Smooth muscle cell (in vitro differentiated cells): ENCODE measurements at regions not wholly inside any gene's neighbourhood (a gene's known extent, or its start where the extent isn't known, plus 50 kb on each side); places are given as distances from the start of the nearest gene placed in this dataset.

ENCODE experiments used
- DNase-seq: peaks from one replicate; lab custom pipeline; 2025; ENCODE audit not compliant: unreplicated experiment; lab: John Stamatoyannopoulos, UW
- H2AFZ ChIP-seq: fragments of 200-600 bp; sonication (generic); 2 replicates; pipeline ENCODE4 v1.6.0; 2016; ENCODE audit warnings: antibody characterized with exemption, low read depth, mild to moderate bottlenecking
- H3F3A ChIP-seq: fragments of 200-600 bp; sonication (generic); 2 replicates; pipeline ENCODE4 v1.6.0; 2017; ENCODE audit warnings: antibody characterized with exemption, low read depth
- H3K27ac ChIP-seq: fragments of 200-600 bp; sonication (generic); 2 replicates; pipeline ENCODE4 v1.5.1; 2016; ENCODE audit warnings: low read depth, mild to moderate bottlenecking
- H3K27me3 ChIP-seq: fragments of 200-600 bp; sonication (generic); 2 replicates; pipeline ENCODE4 v1.6.1; 2016; ENCODE audit warnings: low read depth, mild to moderate bottlenecking
- H3K36me3 ChIP-seq: fragments of 200-600 bp; sonication (generic); 2 replicates; pipeline ENCODE4 v1.5.1; 2016; ENCODE audit warnings: low read depth
- H3K4me1 ChIP-seq: fragments of 200-600 bp; sonication (generic); 2 replicates; pipeline ENCODE4 v1.5.1; 2016; ENCODE audit warnings: low read depth
- H3K4me2 ChIP-seq: fragments of 200-600 bp; sonication (generic); 2 replicates; pipeline ENCODE4 v1.6.0; 2016; ENCODE audit warnings: mild to moderate bottlenecking
- H3K4me3 ChIP-seq: fragments of 200-600 bp; sonication (generic); 2 replicates; pipeline ENCODE4 v1.5.1; 2016; ENCODE audit warnings: mild to moderate bottlenecking
- H3K79me2 ChIP-seq: fragments of 200-600 bp; sonication (generic); 2 replicates; pipeline ENCODE4 v1.6.0; 2016; ENCODE audit warnings: low read depth, mild to moderate bottlenecking
- H3K9ac ChIP-seq: fragments of 200-600 bp; sonication (generic); 2 replicates; pipeline ENCODE4 v1.6.0; 2016; ENCODE audit warnings: low read depth
- H3K9me3 ChIP-seq: fragments of 200-600 bp; sonication (generic); replicated peaks from 2 replicates; pipeline ENCODE4 v1.5.1; 2016; ENCODE audit warnings: low read depth
- H4K20me1 ChIP-seq: fragments of 200-600 bp; sonication (generic); 2 replicates; pipeline ENCODE4 v1.6.0; 2016; ENCODE audit warnings: low read depth
- WGBS: methylation state at CpG from one replicate; pipeline ENCODE4 v1.1.7; 2016; ENCODE audit warnings: low lambda C conversion rate; 5-methylcytosine and 5-hydroxymethylcytosine counted together
- TF ChIP-seq, protein P1 (sequence below): fragments of 200-600 bp; sonication (generic); IDR thresholded peaks from 2 replicates; pipeline ENCODE4 v1.5.1; 2017; ENCODE audit warnings: borderline replicate concordance, mild to moderate bottlenecking, antibody characterized with exemption; ENCODE audit not compliant: insufficient read depth, poor library complexity, severe bottlenecking

DNA sequence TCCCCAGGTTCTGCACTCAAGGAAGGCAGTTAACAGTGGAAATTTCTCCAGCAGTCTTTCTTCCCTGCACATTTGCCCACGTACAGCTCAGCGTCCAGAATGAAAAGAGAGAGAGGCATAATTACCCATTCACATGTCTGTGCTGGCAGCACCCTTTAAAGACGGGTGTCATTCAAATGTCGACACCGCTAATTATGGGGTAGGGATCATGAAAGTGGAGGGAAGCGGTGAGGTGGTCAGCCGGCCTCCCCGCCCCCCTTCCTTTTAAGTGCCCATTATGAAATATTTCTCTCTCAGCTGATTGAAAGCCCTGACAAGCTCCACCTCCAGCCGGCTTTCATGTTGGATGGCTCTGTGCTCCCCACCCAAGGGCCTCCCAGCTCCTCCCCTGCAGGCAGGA is 246.1 kb downstream of the BMP7 start:
- H3K27me3 ChIP-seq: no peaks in the 10 kb centered on the region
- no peaks in the 10 kb centered on the region for H3K79me2 ChIP-seq
- H2AFZ ChIP-seq: no peak overlapping the region
- WGBS: 54% methylated on average over 9 of the region's 9 CpGs
- H3F3A ChIP-seq: no peaks in the 10 kb centered on the region
- no peaks in the 10 kb centered on the region for H3K9me3 ChIP-seq
- no peak overlapping the region for H3K27ac ChIP-seq
- TF ChIP-seq, protein P1, sequence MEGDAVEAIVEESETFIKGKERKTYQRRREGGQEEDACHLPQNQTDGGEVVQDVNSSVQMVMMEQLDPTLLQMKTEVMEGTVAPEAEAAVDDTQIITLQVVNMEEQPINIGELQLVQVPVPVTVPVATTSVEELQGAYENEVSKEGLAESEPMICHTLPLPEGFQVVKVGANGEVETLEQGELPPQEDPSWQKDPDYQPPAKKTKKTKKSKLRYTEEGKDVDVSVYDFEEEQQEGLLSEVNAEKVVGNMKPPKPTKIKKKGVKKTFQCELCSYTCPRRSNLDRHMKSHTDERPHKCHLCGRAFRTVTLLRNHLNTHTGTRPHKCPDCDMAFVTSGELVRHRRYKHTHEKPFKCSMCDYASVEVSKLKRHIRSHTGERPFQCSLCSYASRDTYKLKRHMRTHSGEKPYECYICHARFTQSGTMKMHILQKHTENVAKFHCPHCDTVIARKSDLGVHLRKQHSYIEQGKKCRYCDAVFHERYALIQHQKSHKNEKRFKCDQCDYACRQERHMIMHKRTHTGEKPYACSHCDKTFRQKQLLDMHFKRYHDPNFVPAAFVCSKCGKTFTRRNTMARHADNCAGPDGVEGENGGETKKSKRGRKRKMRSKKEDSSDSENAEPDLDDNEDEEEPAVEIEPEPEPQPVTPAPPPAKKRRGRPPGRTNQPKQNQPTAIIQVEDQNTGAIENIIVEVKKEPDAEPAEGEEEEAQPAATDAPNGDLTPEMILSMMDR: no peak
- peak overlapping the region; percentile 61 for H3K4me2 ChIP-seq
- no peak for DNase-seq
- no peak overlapping the region for H3K9ac ChIP-seq
- H4K20me1 ChIP-seq: no peaks in the 10 kb centered on the region
- H3K4me3 ChIP-seq: no peak overlapping the region
- H3K4me1 ChIP-seq: no peaks in the 10 kb centered on the region
- H3K36me3 ChIP-seq: no peaks in the 10 kb centered on the region

DNA sequence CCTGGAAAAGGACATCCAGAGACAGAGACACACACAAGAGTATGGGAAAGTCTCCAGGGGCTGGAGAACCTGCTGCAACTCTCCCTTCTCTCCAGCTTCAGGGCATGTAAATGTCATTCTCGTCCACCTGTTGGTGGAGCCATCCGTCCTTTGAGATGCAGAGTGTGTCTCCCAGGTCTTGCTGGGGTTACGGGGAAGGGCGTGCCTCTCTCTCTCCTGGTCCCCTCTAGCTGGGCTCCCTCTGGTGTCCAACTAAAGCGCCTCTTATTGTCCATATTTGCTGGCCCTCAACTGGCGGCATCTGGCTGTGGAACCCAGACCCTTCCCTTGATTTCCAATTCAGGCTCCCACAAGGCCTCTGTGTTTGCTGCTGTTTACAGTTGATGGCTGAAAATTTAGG is 244.1 kb downstream of the BMP7 start:
- H3K9me3 ChIP-seq: no peaks in the 10 kb centered on the region
- WGBS: 40% methylated on average over 6 of the region's 6 CpGs

DNA sequence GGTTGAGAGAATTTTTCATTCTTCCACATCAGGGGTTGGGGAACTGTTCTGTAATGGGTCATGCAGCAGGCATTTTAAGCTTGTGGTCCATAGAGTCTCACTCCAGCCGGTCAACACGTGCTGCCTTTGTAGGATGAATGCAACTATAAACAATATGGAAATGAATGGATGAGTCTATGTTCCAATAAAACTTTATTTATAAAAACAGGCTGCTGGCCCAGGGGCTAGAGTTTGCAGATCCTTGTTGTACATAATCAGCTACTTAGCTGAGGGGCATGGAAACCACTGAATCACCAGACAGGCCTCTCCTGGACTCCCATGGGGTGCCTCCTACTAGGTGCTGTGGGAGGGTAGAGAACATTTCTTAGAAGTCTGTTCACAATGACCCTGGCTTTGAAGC is 243.4 kb downstream of the BMP7 start:
- Histone ChIP-seq H3K36me3 (no peaks in the 10 kb centered on the region), H3K4me2 (no peak overlapping the region), H3F3A (no peaks in the 10 kb centered on the region), H3K4me3 (no peak overlapping the region), H3K27me3 (no peaks in the 10 kb centered on the region), H3K9me3 (no peaks in the 10 kb centered on the region), H2AFZ (no peak overlapping the region), H3K9ac (no peak overlapping the region), H3K4me1 (no peaks in the 10 kb centered on the region), H3K79me2 (no peaks in the 10 kb centered on the region), H3K27ac (no peak overlapping the region), H4K20me1 (no peaks in the 10 kb centered on the region)
- 77% methylated on average over 2 of the region's 2 CpGs for WGBS
- no peak for DNase-seq
- TF ChIP-seq, protein P1: no peak

More for the DNA sequence above, 244.1 kb downstream of the BMP7 start:
- Histone ChIP-seq H3K27me3 (no peaks in the 10 kb centered on the region), H3K27ac (no peak overlapping the region), H3K9ac (no peak overlapping the region), H3K4me1 (no peaks in the 10 kb centered on the region), H3F3A (no peaks in the 10 kb centered on the region), H3K4me3 (no peak overlapping the region), H4K20me1 (no peaks in the 10 kb centered on the region), H3K36me3 (no peaks in the 10 kb centered on the region), H3K4me2 (no peak overlapping the region), H3K79me2 (no peaks in the 10 kb centered on the region), H2AFZ (no peak overlapping the region)
- DNase-seq: no peak
- TF ChIP-seq, protein P1: no peak

DNA sequence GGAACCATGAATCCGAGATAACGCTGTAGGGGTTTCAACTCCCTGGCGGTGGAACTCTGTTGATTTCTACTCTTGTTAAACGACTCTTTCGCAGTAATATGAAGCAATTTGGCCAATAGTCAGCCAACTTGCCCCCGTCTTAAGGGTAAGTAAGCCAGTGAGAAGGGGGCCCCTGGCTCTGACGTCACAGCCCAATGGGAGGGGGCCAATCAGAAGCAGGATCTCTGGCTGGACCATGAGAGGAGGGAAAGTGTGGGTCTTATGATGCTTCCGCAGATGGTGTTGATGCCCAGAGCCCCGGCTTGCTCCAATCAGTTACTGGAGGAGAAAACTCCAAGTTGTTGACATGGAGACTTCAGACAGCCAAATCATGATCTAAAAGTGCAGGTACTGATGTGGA is 242.4 kb downstream of the BMP7 start:
- TF ChIP-seq, protein P1: no peak
- H3K4me3 ChIP-seq: no peak overlapping the region
- no peaks in the 10 kb centered on the region for H3K36me3 ChIP-seq
- no peak for DNase-seq
- no peak overlapping the region for H3K4me2 ChIP-seq
- 89% methylated on average over 9 of the region's 9 CpGs for WGBS
- no peaks in the 10 kb centered on the region for H4K20me1 ChIP-seq
- no peaks in the 10 kb centered on the region for H3K27me3 ChIP-seq
- H3K4me1 ChIP-seq: no peaks in the 10 kb centered on the region
- H3K9ac ChIP-seq: no peak overlapping the region
- no peaks in the 10 kb centered on the region for H3F3A ChIP-seq
- H3K79me2 ChIP-seq: no peaks in the 10 kb centered on the region
- no peaks in the 10 kb centered on the region for H3K9me3 ChIP-seq
- no peak overlapping the region for H2AFZ ChIP-seq
- no peak overlapping the region for H3K27ac ChIP-seq
